ENCODE measurements at regions not wholly inside any gene's neighbourhood (a gene's known extent, or its start where the extent isn't known, plus 50 kb on each side); places are given as distances from the start of the nearest gene placed in this dataset.

- DNase-seq (ENCODE audit: low read depth) = no peak
These were observed 786.2 kb downstream of the SQOR start for GRCh38 chr15:46420990-46421389.

GRCh38 chr15:46441294-46442062 lies 806.6 kb downstream of the SQOR start:
- DNase-seq (ENCODE audit: low read depth) = no peak

DNA sequence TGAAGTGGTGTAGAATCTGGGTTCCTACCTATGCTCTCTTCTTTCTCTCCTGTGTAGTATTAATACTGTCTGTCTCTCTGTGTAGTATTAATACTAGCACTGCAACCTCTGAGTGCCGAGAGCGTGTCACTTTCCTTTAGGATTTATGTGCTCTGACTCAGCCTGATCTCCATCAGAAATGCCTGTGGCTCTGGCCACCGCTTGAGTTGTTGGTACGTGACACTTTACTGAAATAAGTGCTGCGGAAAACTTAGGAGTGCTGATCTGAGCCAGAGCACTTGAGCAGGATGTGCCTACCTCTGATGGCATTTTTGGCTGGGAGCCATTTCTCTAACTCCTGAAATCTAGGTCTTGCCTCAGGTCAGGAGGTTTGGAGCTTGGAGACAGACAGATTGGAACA lies 807.4 kb downstream of the SQOR start:
- DNase-seq (ENCODE audit: low read depth) = no peak

- no peak for DNase-seq (ENCODE audit: low read depth)
These were observed 808.2 kb downstream of the SQOR start for GRCh38 chr15:46442901-46443590.

DNA sequence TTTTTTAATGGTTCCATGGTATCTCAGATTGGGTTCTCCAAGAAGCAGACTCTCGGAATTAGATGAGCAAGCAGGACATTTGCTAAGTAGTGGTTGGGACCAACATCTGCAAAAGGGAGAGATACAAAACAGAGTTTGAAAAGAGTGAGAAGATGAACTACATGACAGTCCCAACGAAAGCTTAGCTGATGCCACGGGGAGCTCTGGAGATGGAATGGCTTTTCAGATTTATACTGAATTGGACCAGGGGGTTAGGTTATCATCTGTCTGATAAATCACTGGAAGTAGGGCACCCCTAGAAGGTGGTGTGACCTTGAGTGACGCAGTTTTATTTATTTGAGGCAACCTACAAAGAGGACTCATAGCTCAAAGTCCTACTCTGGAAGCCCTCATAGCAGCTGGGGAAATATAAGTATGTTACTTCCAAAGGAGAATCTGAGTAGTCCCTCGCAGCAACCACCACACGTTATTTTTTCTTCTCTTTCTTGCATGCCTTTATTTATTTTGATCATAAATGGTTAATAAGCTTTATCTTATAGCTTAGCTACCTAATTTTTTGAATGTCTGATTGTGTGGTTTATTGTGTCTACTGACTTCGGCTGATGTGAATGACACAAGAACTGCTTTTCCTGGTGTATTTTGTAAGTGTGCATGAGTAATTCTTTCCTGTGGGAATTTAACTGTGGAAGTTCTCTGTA lies 815.4 kb downstream of the SQOR start:
- DNase-seq (ENCODE audit: low read depth) = no peak

DNA sequence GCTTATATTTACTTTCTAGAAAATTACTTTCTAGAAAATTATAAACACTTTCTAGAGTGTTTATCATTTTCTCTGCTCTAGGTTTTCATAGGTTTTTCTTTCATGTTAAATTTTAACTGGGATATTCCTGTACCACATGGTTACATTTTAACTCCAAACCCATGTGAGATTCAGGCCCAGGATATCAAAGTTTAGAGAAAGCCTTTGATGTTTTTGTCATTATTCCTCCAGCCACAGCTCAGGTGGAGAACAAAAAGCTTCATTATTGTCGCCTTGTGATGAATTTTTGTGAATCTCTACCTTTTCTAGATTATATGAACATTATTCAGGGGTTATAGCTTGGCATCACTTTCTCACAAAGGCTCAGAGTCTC lies 816.0 kb downstream of the SQOR start:
- no peak for DNase-seq (ENCODE audit: low read depth)

DNA sequence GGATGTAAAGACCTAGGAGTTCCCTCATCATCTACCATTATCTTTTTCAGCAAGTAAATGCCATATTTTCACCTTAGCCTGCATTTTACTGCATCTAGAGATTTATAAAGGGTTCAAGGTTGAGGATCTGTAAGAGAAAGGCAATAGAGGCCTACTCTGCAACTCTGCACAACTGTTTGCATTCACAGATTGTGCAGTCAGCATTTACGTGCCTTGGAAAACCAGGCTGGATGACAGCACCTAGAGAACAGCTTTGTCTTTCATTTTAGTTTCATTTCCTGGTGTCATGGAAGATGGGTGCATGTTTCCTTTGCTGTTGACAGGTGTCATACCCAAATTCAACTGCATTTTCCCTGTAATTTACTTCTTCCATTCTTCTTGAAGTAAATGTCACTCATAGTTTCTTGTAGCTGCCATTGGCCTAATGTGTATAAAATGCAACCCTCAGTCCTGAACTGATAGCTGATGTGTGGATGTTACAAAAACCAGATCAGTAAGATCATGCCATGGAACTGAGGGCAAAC lies 817.5 kb downstream of the SQOR start:
- no peak for DNase-seq (ENCODE audit: low read depth)

DNA sequence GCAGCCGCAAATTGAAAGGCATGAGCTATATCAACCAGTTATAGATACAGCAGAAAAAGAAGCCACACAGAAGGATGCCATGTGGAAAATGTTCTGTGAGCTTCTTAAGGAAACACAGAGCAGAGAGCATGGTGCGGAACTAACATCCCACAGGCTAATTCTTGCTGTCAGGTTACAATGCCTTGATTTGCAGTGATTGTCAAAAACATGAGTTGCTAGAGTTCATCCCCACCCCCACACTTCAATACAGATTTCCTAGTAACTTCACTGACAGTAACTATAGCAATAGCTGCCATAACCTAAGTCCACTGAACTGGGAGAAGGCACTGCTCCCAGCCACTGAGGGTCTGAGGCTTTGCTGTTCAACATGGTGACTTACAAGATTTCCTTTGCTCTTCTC lies 821.6 kb downstream of the SQOR start:
- DNase-seq (ENCODE audit: low read depth) = no peak

GRCh38 chr15:46460431-46461094 lies 825.7 kb downstream of the SQOR start:
- DNase-seq (ENCODE audit: low read depth) = no peak

DNA sequence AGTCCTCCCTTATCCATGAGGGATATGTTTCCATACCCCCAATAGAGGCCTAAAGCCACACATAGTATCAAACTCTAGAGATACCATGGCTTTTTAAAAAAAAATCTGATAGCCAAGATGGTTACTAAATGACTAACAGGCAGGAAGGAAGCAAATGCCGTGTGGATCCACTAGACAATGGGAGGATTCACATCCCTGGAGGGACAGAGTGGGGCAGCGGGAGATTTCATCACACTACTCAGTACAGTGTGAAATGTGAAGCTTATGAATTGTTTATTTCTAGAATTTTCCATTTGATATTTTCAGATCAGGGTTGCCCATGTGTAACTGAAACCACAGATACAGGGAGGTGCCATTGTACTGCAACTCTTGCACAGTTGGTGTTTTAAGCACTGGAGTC lies 826.6 kb downstream of the SQOR start:
- no peak for DNase-seq (ENCODE audit: low read depth)

DNA sequence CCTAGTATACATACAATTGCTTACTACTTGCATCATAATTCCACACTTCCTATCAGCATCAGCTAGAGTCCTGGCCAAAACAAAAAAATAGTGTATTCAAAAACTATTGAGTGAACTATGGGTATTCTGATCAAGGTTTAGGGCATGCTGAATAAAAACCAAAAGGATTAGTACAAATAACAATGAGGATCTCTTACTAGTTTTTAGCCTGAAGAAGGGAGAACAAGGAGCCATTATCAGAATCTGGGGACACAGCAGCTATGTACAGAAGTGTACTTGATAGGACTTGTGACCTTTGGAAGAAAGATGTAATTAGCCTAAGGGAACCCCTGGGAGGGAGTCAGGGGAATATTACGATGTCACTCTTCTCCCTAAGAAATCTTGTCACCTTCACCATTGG lies 832.2 kb downstream of the SQOR start:
- no peak for DNase-seq (ENCODE audit: low read depth)

DNA sequence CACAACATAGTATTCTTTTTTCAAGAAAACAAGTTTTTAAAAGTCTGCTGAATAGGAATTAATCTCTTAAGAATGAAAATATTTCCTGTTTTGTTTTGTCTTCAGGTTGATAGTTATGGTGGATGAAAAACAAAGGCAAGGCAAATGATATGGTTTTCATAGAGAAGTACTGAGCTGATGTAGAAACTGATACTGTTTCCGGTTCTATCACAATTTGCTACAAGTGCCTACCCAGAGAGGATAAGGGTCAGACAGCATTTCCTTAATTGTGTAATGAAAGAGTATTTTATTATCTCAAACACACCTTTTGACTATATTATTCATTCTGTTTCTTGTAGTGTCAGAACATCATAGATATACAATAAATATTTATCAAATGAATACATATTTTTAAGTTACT lies 836.3 kb downstream of the SQOR start:
- DNase-seq (ENCODE audit: low read depth) = no peak

DNA sequence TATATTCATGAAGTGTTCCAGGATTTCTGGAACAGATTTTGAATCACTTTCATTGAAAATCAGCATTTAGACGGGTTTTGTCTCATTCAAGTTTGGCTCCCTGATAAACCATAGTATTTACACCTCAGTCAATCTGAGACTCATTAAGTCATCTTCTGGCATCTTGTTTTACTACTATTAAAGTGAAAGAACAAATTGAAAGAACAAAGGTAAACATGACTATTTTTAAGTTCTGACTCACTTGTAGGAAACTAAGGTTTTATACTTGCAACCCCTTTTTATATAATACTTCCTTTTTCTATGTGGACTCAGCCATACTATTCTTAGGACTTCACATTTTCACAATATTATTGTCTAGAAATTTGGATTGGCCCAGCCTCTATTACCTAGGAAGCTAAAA lies 854.4 kb downstream of the SQOR start:
- DNase-seq (ENCODE audit: low read depth) = no peak

DNA sequence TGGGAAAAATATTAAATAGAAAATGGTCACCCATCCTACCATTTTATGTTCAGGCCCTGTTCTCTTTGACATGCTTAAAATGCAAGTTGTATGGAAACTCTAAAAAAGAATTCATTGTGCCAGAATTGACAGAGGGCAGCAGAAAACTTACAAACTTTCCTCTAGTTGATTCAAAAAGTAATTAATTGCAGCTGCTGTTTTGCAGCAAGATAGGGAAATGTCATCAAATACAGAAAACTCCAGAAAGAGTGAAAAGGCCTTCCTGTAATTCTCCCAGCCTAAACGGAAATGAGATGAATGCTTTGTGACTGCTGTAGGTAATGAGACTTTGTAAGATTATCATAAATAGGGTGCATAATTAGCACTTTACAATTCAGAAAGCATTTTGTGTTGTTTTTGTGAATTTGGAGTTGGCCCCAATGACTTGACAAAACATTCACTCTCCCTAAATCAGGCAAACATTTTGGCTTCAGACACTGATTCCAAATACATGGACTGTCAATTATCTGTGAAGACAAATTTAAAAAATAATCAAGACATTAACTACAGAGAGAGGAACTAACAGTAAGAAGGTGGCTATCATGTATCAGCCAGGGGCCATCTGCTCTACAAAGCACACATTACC lies 861.8 kb downstream of the SQOR start:
- no peak for DNase-seq (ENCODE audit: low read depth)

- no peak for DNase-seq (ENCODE audit: low read depth)
These were observed 867.8 kb downstream of the SQOR start for GRCh38 chr15:46502667-46503066.

DNA sequence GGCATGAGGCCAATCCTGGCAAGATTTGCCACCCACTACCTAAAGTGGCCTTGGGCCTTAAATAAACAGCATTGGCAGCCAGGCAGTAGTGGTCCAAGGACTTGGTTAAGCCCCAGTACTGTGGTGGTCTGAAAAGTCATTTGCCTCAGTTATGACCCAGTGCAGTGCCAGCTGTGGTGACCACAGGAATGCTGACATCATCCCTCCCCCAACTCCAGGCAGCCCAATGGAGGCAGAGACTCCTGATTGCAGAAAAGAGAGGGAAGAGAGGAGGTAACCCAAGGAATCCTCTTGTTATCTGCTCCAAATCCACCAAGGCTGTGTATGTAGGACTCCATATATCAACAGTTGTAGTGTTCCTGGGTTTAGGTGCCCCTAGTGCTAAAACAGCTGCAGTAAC lies 883.6 kb downstream of the SQOR start:
- no peak for DNase-seq (ENCODE audit: low read depth)

DNA sequence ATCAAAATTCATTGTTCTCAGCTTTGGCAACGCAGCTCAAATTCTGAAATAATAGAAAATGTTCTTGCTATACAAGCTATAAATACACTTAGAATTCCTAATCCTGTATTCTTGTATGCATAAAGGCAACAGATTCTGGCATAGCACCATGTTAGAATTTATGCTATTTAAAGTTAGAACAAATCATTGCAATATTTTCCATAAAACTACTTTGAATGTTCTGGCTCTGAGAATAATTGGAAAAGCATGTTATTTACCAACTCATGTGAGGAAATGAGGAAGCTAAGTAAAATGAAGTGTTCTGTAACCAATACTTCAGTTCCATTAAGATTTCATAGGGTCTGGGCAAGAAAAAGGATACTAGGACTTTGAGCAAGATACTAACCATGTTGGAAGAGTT lies 888.9 kb downstream of the SQOR start:
- no peak for DNase-seq (ENCODE audit: low read depth)

- no peak for DNase-seq (ENCODE audit: low read depth)
These were observed 891.3 kb downstream of the SQOR start for GRCh38 chr15:46525984-46526725.

- no peak for DNase-seq (ENCODE audit: low read depth)
These were observed 891.9 kb downstream of the SQOR start for GRCh38 chr15:46526726-46527110.

- no peak for DNase-seq (ENCODE audit: low read depth)
These were observed 908.8 kb downstream of the SQOR start for GRCh38 chr15:46543626-46544025.

GRCh38 chr15:46548989-46549388 lies 914.2 kb downstream of the SQOR start:
- DNase-seq (ENCODE audit: low read depth) = no peak
